Limb (tissue), 2 donors: ENCODE measurements at regions not wholly inside any gene's neighbourhood (a gene's known extent, or its start where the extent isn't known, plus 50 kb on each side); places are given as distances from the start of the nearest gene placed in this dataset.
A peak's percentile ranks its signal among the peaks of the same experiment; 100 is the strongest.

ENCODE experiments used
- DNase-seq, 2 donors: peaks; one replicate each; pipeline ENCODE4 v3.0.0-alpha.2; 2016; ENCODE audit errors: extremely low spot score in 2 of 2

- DNase-seq, result no peak
Measured at GRCh38 chr2:41905597-41906337, 142.1 kb upstream of the PKDCC start.

DNA sequence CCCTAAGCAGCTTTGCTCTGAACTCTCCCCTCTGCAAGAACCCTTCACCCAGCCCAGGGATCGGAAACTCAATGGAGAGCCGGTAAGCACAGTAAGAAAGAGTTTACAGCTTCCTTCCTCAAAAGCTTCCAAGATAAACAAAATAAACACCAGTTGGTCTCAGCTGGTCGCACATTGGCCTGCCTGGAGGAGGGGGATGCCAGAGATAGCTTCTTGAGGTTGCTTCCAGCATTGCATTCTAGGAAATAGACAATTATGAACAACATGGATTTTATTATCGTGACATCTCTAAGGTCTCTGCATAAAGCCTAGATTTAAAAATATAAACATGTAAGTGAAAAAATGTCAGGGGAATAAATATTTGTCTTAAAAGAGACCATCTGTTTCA is 141.5 kb upstream of the PKDCC start:
- DNase-seq, result no peak

- DNase-seq, result no peak
Measured at GRCh38 chr2:41907141-41907540, 140.7 kb upstream of the PKDCC start.

GRCh38 chr2:41907771-41908207 is 140.0 kb upstream of the PKDCC start:
- DNase-seq, result no peak

GRCh38 chr2:41908349-41908748 is 139.5 kb upstream of the PKDCC start:
- no peak for DNase-seq

GRCh38 chr2:41909584-41909983 is 138.2 kb upstream of the PKDCC start:
- no peak for DNase-seq

DNA sequence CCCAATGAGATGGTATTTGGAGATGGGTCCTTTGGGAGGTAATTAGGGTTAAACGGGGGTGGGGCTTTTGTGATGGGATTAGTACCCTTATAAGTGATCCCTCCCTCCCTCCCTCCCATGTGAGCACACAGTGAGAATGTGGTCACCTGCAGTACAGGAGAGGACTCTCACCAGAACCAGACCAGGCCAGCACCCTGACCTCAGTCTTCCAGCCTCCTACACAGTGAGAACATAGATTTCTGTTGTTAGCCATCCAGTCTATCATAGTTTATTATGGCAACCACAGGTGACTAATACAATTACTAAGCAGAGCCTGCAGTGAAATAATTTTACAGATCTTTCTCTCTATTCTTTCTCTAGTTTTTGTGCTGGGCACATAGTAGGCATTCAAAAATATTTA is 137.7 kb upstream of the PKDCC start:
- DNase-seq, result no peak

GRCh38 chr2:41911033-41911432 is 136.8 kb upstream of the PKDCC start:
- DNase-seq, result no peak

- DNase-seq, result no peak
Measured at GRCh38 chr2:41912337-41912736, 135.5 kb upstream of the PKDCC start.

GRCh38 chr2:41912776-41913175 is 135.0 kb upstream of the PKDCC start:
- no peak for DNase-seq

DNA sequence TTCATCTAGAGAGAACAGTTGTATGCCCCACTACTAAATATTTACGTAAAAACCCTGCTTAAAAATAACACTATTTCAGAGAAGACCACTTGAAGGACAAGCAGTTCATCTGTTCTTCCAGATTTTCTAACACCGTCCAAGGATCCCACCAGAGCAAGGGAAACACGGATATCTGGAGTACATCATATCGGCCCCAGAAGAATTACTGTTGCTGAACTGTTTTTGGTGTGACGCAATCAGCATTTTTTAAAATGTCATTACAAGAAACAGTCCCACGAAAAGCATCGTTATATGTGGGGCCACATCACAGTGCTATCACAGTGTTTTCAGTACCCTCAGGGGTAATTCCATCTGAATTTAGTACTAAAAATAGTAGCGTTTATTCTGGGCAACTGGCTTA is 134.5 kb upstream of the PKDCC start:
- peak in 1 of 2 donors; percentile 2 for DNase-seq

DNA sequence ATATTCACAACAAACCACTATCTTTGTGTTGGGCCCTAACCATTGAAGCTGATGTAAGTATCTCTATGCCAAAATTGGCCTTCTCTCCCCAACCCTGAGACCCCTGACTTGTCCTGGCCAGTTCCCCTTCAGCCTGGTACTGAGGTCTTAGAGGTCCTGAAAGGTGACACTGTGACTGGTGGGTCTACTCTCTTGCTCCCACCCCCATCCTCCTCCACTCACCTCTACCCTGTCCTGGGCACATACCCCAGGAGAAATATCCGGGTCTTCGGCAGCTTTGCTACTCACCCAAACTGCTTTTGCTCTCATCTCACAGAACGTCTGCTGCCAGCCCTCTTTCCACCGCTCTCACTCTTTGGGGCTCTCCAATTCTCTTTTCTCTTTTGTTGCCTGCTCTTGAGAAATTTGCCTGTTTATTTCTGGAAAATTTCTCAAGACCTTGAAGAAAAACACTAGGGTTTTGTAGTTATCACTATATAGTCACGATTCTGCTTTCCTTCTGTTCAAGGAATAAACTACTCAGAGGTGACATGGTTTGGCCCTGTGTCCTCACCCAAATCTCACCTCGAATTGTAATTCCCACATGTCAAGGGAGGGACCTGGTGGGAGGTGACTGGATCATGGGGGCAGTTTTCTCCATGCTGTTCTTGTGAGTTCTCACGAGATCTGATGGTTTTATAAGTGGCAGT is 133.8 kb upstream of the PKDCC start:
- DNase-seq, result peak in 1 of 2 donors; percentile 11

- no peak for DNase-seq
Measured at GRCh38 chr2:41914936-41915335, 132.9 kb upstream of the PKDCC start.

- no peak for DNase-seq
Measured at GRCh38 chr2:41916177-41916576, 131.6 kb upstream of the PKDCC start.

DNA sequence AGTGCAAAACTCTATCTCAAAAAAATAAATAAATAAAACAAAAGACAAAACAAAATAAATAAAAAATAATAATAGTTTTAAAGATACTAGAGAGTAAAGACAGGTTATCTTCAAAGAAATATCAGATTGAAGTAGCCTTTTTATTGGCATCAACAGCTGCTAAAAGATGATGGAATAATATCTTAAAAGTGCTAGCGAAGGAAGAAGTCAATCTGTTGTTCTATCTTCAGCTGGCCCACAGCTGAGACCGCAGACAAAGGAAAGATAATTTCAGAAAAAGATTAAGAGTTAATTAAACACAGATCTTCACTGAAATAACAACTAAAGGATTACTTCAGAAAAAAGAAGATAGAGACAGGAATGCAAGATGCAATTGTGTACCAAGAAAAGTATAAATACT is 130.2 kb upstream of the PKDCC start:
- DNase-seq, result no peak

DNA sequence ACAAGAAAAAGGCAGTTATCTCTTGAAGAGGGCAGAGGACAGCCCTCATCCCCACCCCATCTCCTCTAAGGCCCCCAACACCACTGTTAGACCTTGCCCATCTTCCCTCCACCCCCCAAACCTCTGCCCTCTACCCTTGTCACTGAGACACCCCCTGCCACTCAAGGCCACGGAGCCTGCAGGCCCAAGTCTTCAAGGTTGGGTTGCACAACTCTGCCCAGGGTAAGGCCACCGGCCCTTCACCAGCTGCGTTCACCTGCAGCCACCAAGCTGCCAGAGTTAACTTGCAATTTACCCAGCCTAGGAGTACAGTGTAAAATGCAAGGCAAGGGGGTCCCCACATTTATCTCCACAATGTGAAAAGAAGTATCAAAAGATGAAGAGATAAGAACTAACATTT is 128.7 kb upstream of the PKDCC start:
- no peak for DNase-seq

DNA sequence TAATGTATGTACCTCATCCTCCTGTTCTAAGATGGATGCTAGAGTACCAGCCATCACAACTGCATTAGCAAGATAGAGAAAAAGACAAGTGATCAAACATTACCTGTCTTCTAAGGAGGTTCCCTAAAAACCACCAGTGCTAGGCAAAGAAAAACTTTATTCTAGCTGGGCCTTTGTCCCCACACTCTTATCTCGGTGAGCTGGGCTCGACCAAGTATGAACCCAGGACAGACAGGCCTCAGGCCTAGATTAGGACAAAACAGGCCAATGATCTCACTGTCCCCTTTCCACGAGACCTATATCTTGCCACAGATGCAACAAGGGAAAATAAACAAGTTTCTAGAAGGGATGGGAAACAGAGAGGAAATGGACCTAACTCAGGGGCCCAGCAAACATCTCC is 127.6 kb upstream of the PKDCC start:
- no peak for DNase-seq

- DNase-seq, result no peak
Measured at GRCh38 chr2:41920812-41921211, 127.0 kb upstream of the PKDCC start.

- peak in 1 of 2 donors; percentile 30 for DNase-seq
Measured at GRCh38 chr2:41922177-41922576, 125.6 kb upstream of the PKDCC start.

GRCh38 chr2:41923156-41923786 is 124.5 kb upstream of the PKDCC start:
- DNase-seq, result peak in 1 of 2 donors; percentile 18

GRCh38 chr2:41924024-41924423 is 123.8 kb upstream of the PKDCC start:
- DNase-seq, result peak in 1 of 2 donors; percentile 20

DNA sequence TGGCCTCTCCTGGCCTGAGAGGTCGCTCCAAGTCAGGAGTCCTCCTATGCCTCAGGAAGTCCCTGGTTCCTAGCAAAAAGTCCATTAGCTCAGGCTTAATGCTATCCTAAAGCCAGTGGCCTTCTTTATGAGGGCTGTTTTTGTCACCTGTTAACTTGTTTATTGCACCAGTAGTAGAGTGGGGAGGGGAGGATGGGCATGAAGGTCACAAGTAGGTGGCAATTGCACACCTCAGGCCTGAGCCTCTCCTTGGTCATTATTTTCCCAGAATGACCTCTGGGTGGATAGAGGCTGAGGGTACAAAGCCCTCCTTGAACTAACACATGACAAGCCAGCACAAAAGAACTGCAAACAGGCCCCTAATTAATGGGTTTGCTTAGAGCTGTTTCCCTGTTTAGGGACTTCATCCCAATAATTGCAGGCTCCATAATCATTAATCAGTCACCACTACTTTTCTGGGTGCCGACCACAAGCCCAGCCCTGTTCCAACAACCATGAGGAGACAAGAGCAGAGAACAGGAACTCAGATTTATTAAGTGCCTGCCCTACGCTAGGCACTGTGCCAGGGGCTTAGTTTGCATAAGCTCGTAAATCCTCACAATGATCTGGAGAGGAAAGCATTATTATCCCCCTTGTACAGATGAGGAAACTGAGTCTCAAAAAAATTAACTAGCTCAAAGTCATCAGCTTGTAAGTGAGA is 123.0 kb upstream of the PKDCC start:
- DNase-seq, result peak in 1 of 2 donors; percentile 25
